ENCODE measurements at regions not wholly inside any gene's neighbourhood (a gene's known extent, or its start where the extent isn't known, plus 50 kb on each side); places are given as distances from the start of the nearest gene placed in this dataset.

GRCh38 chr7:17523813-17524739 lies 225.6 kb downstream of the AHR start:
- peak; percentile 68 for DNase-seq

GRCh38 chr7:17524746-17525145 lies 226.3 kb downstream of the AHR start:
- DNase-seq = peak; percentile 90

- peak; percentile 56 for DNase-seq
These were observed 228.2 kb downstream of the AHR start for GRCh38 chr7:17526621-17527020.

GRCh38 chr7:17528636-17529035 lies 230.2 kb downstream of the AHR start:
- DNase-seq = peak; percentile 36

- DNase-seq = peak; percentile 71
These were observed 231.8 kb downstream of the AHR start for GRCh38 chr7:17530244-17530643.

- no peak for DNase-seq
These were observed 232.4 kb downstream of the AHR start for GRCh38 chr7:17530741-17531421.

- DNase-seq = peak; percentile 95
These were observed 234.5 kb downstream of the AHR start for GRCh38 chr7:17532861-17533404.

GRCh38 chr7:17534348-17534747 lies 235.9 kb downstream of the AHR start:
- DNase-seq = no peak

- DNase-seq = peak; percentile 86
These were observed 237.3 kb downstream of the AHR start for GRCh38 chr7:17535776-17536175.

- no peak for DNase-seq
These were observed 245.9 kb downstream of the AHR start for GRCh38 chr7:17544401-17544800.

GRCh38 chr7:17545348-17545747 lies 246.9 kb downstream of the AHR start:
- DNase-seq = no peak

GRCh38 chr7:17546189-17546588 lies 247.7 kb downstream of the AHR start:
- DNase-seq = no peak

- peak; percentile 81 for DNase-seq
These were observed 248.1 kb downstream of the AHR start for GRCh38 chr7:17546592-17546991.

- no peak for DNase-seq
These were observed 249.7 kb downstream of the AHR start for GRCh38 chr7:17548014-17548653.

GRCh38 chr7:17549406-17549805 lies 251.0 kb downstream of the AHR start:
- no peak for DNase-seq

- no peak for DNase-seq
These were observed 253.9 kb downstream of the AHR start for GRCh38 chr7:17552373-17552772.

- DNase-seq = peak; percentile 48
These were observed 254.5 kb downstream of the AHR start for GRCh38 chr7:17552952-17553351.

GRCh38 chr7:17554341-17555015 lies 256.0 kb downstream of the AHR start:
- no peak for DNase-seq

GRCh38 chr7:17556247-17556956 lies 257.9 kb downstream of the AHR start:
- no peak for DNase-seq

- DNase-seq = peak; percentile 78
These were observed 258.8 kb downstream of the AHR start for GRCh38 chr7:17557251-17557671.

- DNase-seq = no peak
These were observed 259.7 kb downstream of the AHR start for GRCh38 chr7:17558135-17558534.

Data from fibroblast of skin of right biceps (primary cell).